ENCODE measurements at regions not wholly inside any gene's neighbourhood (a gene's known extent, or its start where the extent isn't known, plus 50 kb on each side); places are given as distances from the start of the nearest gene placed in this dataset.

GRCh38 chr13:105783261-105783660 lies 752.2 kb downstream of the EFNB2 start:
- no peak for TF ChIP-seq CTCF (IDR thresholded peaks at IDR 0.05)
- no peak for TF ChIP-seq POLR2A (IDR thresholded peaks at IDR 0.05)

Measured in right lobe of liver (tissue), 4 donors.